Suppressor macrophage (primary cell): ENCODE measurements at regions not wholly inside any gene's neighbourhood (a gene's known extent, or its start where the extent isn't known, plus 50 kb on each side); places are given as distances from the start of the nearest gene placed in this dataset.
"Not testable (repeated sequence)": the region's sequence is repeated elsewhere in the genome, so short reads cannot be mapped to it uniquely, and the experiment has no call there.

Experiments used
- DNase-seq, 4 experiments: peaks; one replicate each; pipeline ENCODE4 v3.0.0-alpha.2; 2020 to 2022

DNA sequence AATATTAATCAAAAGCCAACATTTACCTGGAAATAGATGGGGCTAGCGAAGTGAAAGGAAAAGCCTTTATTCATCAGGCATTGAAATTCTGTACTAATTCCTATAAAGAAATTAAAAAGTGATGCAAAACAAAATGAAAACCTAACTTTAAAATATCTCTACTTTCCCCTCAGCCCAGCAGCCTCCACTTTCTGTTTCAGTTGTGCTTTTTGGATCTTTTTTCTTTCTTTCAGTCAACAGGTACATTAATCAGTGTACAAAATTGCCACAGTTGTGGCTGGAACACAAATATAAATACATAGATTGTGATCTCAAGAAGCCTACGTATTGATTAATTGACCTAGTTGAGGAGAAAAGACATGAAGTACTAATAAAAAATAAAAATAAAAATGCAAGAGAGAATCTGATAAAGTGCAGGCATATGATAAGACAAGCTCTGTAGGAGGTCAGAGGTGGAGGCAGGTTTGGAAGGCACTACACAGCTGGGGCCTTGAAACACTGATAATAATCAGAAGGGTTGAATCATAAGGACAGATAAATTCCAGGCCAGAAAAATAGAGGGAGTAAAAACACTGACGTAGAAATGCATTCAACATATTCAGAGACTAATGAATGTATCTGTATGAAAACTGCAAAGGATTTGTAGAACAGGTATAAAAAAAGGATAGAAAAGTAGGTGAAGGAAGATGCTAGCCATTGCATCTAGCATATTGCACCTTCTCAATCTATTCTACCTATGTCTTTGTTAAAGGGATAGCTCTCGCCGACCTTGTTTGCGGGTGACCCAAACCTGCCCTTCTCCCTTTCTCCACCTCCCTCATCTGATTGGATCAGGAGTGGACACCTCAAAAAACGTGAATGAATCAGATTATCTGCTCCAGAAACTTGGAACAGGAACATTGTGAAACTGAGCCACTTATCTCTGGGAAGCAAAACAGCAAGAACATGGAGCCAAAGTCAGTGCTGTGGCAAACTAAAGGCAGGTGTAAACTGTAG, 607.8 kb upstream of the ADGRL2 start:
- DNase-seq: no peak

DNA sequence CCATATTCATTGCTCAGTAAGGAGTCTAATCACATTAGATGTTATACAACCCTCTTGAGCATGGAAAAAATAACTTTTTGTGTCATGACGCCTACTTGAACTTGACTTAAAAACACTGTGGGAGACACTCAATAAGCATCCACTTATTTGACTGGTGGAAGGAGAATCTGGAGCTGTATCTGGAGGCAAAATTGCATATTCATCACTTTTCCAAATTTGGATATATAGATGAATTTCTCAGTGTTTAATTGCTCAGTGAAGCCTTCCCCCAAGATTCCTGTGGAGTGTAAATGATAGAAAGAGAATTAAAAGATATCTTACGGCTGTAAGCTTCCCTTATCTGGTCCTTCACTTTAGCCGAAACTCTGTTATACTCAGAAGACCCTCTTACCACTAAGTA, 610.7 kb upstream of the ADGRL2 start:
- no peak for DNase-seq

- no peak for DNase-seq
Measured at GRCh38 chr1:81187635-81188034, 613.1 kb upstream of the ADGRL2 start.

- DNase-seq: no peak
Measured at GRCh38 chr1:81186261-81186660, 614.5 kb upstream of the ADGRL2 start.

DNA sequence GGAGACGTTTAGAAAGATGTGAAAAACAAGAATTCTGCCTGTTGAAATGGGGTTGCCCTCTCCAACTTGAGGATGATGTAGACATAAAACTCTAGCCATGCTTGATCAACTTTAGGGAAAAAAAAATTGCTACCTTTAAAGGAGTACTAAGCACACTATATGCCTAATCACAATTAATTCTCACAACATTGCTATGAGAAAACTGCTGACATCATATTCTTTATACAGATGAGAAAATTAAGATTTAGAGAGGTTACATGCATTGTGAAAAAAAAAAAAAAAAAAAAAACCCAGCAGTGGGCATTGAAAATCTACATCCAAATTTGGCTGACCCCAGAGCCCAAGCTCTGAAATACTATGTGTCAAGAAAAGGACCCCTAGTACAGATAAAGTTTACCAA, 617.2 kb upstream of the ADGRL2 start:
- DNase-seq: no peak

- DNase-seq: no peak
Measured at GRCh38 chr1:81183051-81183450, 617.7 kb upstream of the ADGRL2 start.

DNA sequence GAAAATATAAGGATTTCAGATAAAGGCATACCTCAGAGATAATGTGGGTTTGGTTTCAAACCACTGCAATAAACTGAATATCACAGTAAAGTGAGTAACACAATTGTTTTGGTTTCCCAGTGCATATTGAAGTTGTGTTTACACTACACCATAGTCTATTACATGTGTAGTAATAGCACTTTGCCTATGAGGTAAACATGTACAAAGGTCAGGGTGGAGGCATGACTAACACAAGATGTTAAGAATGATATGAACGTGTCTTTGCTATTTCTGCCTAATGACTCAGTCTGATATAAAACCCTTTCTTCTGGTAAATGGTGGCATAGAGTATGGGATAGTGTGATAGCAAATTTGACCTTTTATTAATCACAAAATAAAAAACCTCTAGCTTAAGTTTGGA, 621.5 kb upstream of the ADGRL2 start:
- no peak for DNase-seq

- DNase-seq: not testable (repeated sequence)
Measured at GRCh38 chr1:81178431-81179093, 622.2 kb upstream of the ADGRL2 start.

GRCh38 chr1:81174811-81175476, 625.8 kb upstream of the ADGRL2 start:
- DNase-seq: no peak

- DNase-seq: no peak
Measured at GRCh38 chr1:81174052-81174451, 626.7 kb upstream of the ADGRL2 start.

- no peak for DNase-seq
Measured at GRCh38 chr1:81172483-81172882, 628.3 kb upstream of the ADGRL2 start.

DNA sequence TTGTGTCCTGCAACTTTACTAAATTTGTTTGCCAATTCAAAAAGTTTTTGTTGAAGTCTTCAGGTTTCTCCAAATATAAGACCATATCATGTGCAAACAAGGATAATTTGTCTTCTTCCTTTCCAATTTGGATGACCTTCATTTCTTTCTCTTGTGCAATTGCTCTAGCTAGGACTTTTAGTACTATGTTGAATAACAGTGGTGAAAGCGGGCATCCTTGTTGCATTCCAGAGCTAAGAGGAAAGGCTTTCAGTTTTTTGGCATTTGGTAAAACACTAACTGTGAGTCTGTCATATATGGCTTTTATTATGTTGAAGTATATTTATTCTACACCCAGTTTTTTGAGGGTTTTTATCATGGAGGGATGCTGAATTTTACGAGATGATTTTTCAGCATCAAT, 630.0 kb upstream of the ADGRL2 start:
- DNase-seq: no peak

- DNase-seq: no peak
Measured at GRCh38 chr1:81165963-81166362, 634.8 kb upstream of the ADGRL2 start.

DNA sequence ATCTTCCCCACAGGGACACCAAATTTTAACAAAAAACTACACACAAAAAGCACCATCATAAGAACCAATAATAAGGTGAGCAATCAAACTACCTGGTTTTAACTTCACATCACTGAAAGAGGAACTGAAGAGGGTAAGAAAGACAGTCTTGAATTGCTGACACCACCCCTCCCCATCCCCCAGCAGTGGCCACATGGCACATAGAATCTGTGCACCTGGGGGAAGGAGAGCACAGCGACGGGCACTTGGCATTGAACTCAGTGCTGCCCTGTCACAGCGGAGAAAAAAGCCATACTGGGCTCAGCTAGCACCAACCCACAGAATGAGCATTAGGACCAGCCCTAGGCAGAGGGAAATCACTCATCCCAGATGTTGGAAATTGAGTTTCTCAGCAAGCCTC, 640.0 kb upstream of the ADGRL2 start:
- no peak for DNase-seq

DNA sequence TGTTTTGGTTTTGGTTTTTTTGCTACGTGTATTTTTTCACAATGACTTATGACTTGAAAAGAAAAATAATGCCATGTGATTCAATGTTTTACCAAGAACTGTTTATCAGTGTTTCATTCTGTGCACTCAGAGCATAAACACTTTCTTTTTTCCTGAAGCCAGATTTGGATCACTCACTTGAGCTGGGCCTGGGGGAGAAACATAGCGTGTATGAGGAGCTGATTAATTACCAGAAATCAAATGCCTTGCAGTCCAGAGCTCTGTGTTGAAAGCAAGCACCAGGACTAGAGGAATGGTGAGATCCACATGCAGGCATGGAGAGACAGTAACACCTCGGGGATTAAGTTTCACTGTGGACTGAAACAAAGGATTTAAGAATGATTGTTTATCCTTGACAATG, 642.1 kb upstream of the ADGRL2 start:
- no peak for DNase-seq

- DNase-seq: peak in 1 of 4 experiments; percentile 3
Measured at GRCh38 chr1:81157686-81158085, 643.0 kb upstream of the ADGRL2 start.

- no peak for DNase-seq
Measured at GRCh38 chr1:81156887-81157286, 643.8 kb upstream of the ADGRL2 start.

GRCh38 chr1:81155131-81155530, 645.6 kb upstream of the ADGRL2 start:
- no peak for DNase-seq

- no peak for DNase-seq
Measured at GRCh38 chr1:81151206-81151605, 649.5 kb upstream of the ADGRL2 start.

DNA sequence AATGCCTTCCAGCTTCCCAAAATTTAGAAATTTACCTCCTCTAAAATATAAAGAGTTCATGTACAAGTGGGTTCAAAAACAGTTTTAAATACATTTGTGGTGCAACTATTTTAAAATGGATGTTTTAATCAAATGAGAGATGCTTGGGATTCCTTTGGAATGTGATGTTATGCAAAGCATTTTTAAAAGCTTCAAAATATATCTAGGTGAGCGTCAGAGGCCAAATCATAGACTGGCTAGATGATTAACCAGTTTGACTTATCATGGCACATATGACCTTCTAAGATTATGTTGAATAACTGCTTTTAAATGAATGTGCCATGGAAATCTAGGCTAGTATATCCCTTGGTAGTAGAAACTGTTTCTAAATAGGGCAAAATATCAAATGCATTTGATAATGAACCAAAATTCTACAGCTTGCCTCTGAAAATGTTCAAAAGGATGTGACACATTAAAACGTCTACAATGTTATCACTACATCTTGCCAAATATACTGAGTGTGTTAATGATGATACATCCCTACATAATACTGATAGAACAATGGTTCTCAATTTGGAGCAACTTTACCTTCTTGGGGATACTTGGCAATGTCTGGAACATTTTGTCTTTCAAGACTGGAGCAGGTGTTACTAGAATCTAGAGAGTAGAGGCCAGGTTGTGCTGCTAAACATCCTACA, 650.9 kb upstream of the ADGRL2 start:
- DNase-seq: no peak

- DNase-seq: no peak
Measured at GRCh38 chr1:81144240-81144825, 656.4 kb upstream of the ADGRL2 start.

DNA sequence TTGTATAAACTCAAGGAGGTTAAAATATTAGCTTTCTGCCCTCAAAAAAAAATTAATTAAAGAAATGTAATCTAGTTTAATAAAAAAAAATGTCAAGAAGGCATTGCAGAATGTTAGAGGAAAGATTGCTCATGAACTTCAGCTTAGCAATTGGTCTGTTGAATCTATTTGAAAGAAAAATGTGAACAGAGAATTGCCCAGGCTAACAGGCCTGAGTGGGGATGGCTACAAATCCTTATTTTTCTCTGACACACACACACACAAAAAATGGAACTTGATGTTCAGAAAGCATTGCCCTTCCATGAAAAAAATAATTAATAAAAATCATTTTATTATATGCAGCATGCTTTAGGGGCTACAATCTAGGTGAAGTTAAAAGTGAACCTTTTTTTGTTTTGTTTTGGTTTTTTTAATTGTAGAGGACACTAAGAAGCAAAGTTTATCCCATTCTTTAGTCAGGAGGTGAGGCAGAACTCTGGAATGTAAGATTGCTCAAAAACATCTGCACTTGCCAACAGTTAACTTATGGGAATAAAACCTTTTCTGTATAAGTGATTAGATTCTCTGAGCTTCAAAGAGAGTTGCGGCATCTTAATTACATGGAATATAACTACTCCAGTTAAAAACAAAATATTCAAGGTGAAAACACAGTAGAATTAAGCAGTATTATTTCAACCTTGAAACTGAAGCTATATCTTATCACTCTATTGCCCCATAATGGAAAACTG, 658.5 kb upstream of the ADGRL2 start:
- DNase-seq: no peak
